OCI-LY7 (cell line): ENCODE measurements at regions not wholly inside any gene's neighbourhood (a gene's known extent, or its start where the extent isn't known, plus 50 kb on each side); places are given as distances from the start of the nearest gene placed in this dataset.

Experiments used
- EZH2phosphoT487 ChIP-seq: fragments of 200-600 bp; sonication (generic); IDR thresholded peaks from 2 replicates; pipeline ENCODE4 v1.6.1; 2018; ENCODE audit warnings: low read depth, borderline replicate concordance, mild to moderate bottlenecking, mixed run types, antibody characterized with exemption, low read length, moderate library complexity, mixed read lengths
- TF ChIP-seq, protein P1 (sequence below): fragments of 200-600 bp; sonication (generic); conservative IDR thresholded peaks from 2 replicates; pipeline ENCODE4 v1.5.1; 2014; ENCODE audit warnings: mild to moderate bottlenecking, antibody characterized with exemption, low read length, moderate library complexity, mixed read lengths

DNA sequence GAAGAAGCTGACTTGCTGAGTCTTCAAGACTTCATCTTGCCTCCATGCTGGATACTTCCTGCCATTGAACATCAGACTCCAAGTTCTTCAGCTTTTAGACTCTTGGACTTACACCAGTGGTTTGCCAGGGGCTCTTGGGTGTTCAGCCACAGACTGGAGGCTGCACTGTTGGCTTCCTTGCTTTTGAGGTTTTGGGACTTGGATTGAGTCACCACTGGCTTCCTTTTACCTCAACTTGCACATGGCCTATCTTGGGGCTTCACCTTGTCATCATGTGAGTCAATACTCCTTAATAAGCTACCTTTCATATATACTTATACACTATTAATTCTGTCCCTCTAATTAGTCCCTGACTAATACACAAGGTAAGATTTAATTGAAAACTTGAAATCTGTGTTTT, 361.7 kb upstream of the SEMA3C start:
- TF ChIP-seq, protein P1, sequence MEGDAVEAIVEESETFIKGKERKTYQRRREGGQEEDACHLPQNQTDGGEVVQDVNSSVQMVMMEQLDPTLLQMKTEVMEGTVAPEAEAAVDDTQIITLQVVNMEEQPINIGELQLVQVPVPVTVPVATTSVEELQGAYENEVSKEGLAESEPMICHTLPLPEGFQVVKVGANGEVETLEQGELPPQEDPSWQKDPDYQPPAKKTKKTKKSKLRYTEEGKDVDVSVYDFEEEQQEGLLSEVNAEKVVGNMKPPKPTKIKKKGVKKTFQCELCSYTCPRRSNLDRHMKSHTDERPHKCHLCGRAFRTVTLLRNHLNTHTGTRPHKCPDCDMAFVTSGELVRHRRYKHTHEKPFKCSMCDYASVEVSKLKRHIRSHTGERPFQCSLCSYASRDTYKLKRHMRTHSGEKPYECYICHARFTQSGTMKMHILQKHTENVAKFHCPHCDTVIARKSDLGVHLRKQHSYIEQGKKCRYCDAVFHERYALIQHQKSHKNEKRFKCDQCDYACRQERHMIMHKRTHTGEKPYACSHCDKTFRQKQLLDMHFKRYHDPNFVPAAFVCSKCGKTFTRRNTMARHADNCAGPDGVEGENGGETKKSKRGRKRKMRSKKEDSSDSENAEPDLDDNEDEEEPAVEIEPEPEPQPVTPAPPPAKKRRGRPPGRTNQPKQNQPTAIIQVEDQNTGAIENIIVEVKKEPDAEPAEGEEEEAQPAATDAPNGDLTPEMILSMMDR, result no peak
- TF ChIP-seq EZH2phosphoT487, result no peak
